BLaER1 treated with 17β-estradiol and CSF1 and Interleukin-3, amounts not matched to agents 10 nM and 100 nM (cell line): ENCODE measurements at regions not wholly inside any gene's neighbourhood (a gene's known extent, or its start where the extent isn't known, plus 50 kb on each side); places are given as distances from the start of the nearest gene placed in this dataset.

Source experiments
- H3K27ac ChIP-seq, 11 experiments: shearing (Covaris generic); formaldehyde crosslinking; 2 replicates each; pipeline ENCODE4 v1.8.1; 2022
- H3K27me3 ChIP-seq, 11 experiments: shearing (Covaris generic); formaldehyde crosslinking; 2 replicates each; pipeline ENCODE4 v1.8.1; 2022
- H3K36me3 ChIP-seq, 11 experiments: shearing (Covaris generic); formaldehyde crosslinking; 2 replicates each; pipeline ENCODE4 v1.8.1; 2022
- H3K4me1 ChIP-seq, 10 experiments: shearing (Covaris generic); formaldehyde crosslinking; 2 replicates each; pipeline ENCODE4 v1.8.1; 2022
- H3K4me2 ChIP-seq, 11 experiments: shearing (Covaris generic); formaldehyde crosslinking; 2 replicates each; pipeline ENCODE4 v1.8.1; 2022
- H3K4me3 ChIP-seq, 10 experiments: shearing (Covaris generic); formaldehyde crosslinking; 2 replicates each; pipeline ENCODE4 v1.8.1; 2022
- H3K9ac ChIP-seq, 11 experiments: shearing (Covaris generic); formaldehyde crosslinking; 2 replicates each; pipeline ENCODE4 v1.8.1; 2022
- H3K9me3 ChIP-seq, 11 experiments: shearing (Covaris generic); formaldehyde crosslinking; replicated peaks in 1 of 11; 2 replicates each; pipeline ENCODE4 v1.8.1; 2022
- H4K20me1 ChIP-seq, 11 experiments: shearing (Covaris generic); formaldehyde crosslinking; 2 replicates each; pipeline ENCODE4 v1.8.1; 2022
- Cebpa-rat ChIP-seq, 11 experiments: shearing (Covaris generic); IDR thresholded peaks; 2 replicates each; pipeline ENCODE4 v1.8.1; 2022

GRCh38 chr3:13236557-13237173 lies 163.4 kb upstream of the IQSEC1 start:
- Histone ChIP-seq H3K9me3 (no peaks in the 10 kb centered on the region), H3K36me3 (no peaks in the 10 kb centered on the region), H3K4me1 (peaks cover 50 to 100% (median 96%) of the 10 kb centered on the region in 10 experiments), H3K27me3 (peaks cover 0 to 6% (median 0%) of the 10 kb centered on the region in 11 experiments; a peak in 2 of 22 replicates), H3K27ac (peak overlapping the region in 7 of 11 experiments; percentile 61 to 83 (median 79); a peak in 10 of 22 replicates), H3K4me3 (no peak overlapping the region), H3K9ac (peak overlapping the region in 5 of 11 experiments; percentile 11 to 69 (median 57); a peak in 2 of 22 replicates), H4K20me1 (peaks cover 0 to 8% (median 0%) of the 10 kb centered on the region in 11 experiments; a peak in 1 of 22 replicates), H3K4me2 (peak overlapping the region in 9 of 11 experiments; percentile 85 to 99 (median 96); a peak in 19 of 22 replicates)
- no peak for TF ChIP-seq Cebpa-rat (IDR thresholded peaks at IDR 0.05)

DNA sequence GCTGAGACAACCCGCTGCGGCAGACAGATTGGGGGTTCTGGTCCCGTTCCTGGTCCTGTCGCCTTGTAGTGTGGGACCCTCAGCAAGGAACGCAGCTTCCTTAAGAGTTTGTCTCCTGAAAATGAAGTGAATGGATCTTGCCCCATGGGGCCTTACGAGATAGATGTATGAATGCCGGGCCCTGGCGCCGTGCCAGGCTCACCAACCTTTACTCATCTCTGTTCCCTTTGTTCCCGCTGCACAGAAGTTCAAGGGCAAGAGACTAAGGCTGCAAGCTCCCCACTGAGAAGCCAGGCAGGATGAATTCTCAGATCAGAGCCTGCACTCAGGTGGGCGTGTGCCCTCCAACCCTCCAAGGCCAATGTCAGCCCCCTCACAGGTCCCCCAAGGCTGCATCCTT lies 162.7 kb upstream of the IQSEC1 start:
- Histone ChIP-seq H3K4me1 (peaks cover 49 to 100% (median 96%) of the 10 kb centered on the region in 10 experiments), H3K9ac (peak overlapping the region in 8 of 11 experiments; percentile 51 to 69 (median 64); a peak in 11 of 22 replicates), H3K9me3 (no peaks in the 10 kb centered on the region), H3K27me3 (peaks cover 0 to 6% (median 0%) of the 10 kb centered on the region in 11 experiments; a peak in 2 of 22 replicates), H3K27ac (peak overlapping the region in 8 of 11 experiments; percentile 19 to 83 (median 79); a peak in 15 of 22 replicates), H3K36me3 (no peaks in the 10 kb centered on the region), H3K4me3 (peak overlapping the region in 3 of 10 experiments; percentile 19 to 62 (median 45); a peak in 4 of 20 replicates), H4K20me1 (peaks cover 0 to 8% (median 0%) of the 10 kb centered on the region in 11 experiments; a peak in 1 of 22 replicates), H3K4me2 (peak overlapping the region; percentile 85 to 99 (median 95))
- no peak for TF ChIP-seq Cebpa-rat (IDR thresholded peaks at IDR 0.05)

DNA sequence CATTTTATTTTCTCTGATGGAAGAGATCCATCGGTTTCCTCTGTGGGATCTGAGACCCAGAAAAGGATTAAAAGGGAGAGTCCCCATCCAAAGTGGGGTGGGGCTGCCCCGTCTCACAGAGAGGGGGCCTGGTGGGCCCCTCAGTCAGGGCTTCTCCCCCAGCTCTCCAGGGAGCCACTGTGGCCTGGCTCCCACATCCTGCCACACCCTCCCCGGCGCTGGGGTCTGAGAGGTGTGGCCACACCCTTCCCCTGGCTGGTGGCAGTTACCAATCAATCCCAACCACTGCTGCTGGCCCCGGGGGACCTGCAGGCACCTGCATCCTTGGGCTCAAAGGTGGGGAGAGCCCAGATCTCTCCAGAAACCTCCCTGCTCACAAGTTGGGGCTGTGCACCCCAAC lies 161.8 kb upstream of the IQSEC1 start:
- no peak for TF ChIP-seq Cebpa-rat (IDR thresholded peaks at IDR 0.05)
- peaks cover 49 to 100% (median 91%) of the 10 kb centered on the region in 10 experiments for H3K4me1 ChIP-seq
- H4K20me1 ChIP-seq: peaks cover 0 to 8% (median 0%) of the 10 kb centered on the region in 11 experiments; a peak in 1 of 22 replicates
- peak overlapping the region; percentile 85 to 99 (median 95) for H3K4me2 ChIP-seq
- peak overlapping the region in 9 of 11 experiments; percentile 51 to 69 (median 64); a peak in 16 of 22 replicates for H3K9ac ChIP-seq
- peaks cover 0 to 5% (median 0%) of the 10 kb centered on the region in 11 experiments; a peak in 1 of 22 replicates for H3K27me3 ChIP-seq
- no peaks in the 10 kb centered on the region for H3K36me3 ChIP-seq
- peak overlapping the region in 9 of 11 experiments; percentile 61 to 83 (median 79); a peak in 17 of 22 replicates for H3K27ac ChIP-seq
- no peaks in the 10 kb centered on the region for H3K9me3 ChIP-seq
- peak overlapping the region in 7 of 10 experiments; percentile 15 to 62 (median 31); a peak in 8 of 20 replicates for H3K4me3 ChIP-seq

- Histone ChIP-seq H3K36me3 (no peaks in the 10 kb centered on the region), H3K27ac (peak overlapping the region in 9 of 11 experiments; percentile 61 to 83 (median 79); a peak in 17 of 22 replicates), H3K4me3 (peak overlapping the region in 6 of 10 experiments; percentile 15 to 62 (median 38); a peak in 7 of 20 replicates), H3K27me3 (peaks cover 0 to 5% (median 0%) of the 10 kb centered on the region in 11 experiments; a peak in 1 of 22 replicates), H4K20me1 (peaks cover 0 to 8% (median 0%) of the 10 kb centered on the region in 11 experiments; a peak in 1 of 22 replicates), H3K9ac (peak overlapping the region in 9 of 11 experiments; percentile 51 to 69 (median 64); a peak in 16 of 22 replicates), H3K4me2 (peak overlapping the region; percentile 85 to 99 (median 95)), H3K9me3 (no peaks in the 10 kb centered on the region), H3K4me1 (peaks cover 49 to 99% (median 87%) of the 10 kb centered on the region in 10 experiments)
- no peak for TF ChIP-seq Cebpa-rat (IDR thresholded peaks at IDR 0.05)
Observed at GRCh38 chr3:13234666-13235065, 161.4 kb upstream of the IQSEC1 start.

DNA sequence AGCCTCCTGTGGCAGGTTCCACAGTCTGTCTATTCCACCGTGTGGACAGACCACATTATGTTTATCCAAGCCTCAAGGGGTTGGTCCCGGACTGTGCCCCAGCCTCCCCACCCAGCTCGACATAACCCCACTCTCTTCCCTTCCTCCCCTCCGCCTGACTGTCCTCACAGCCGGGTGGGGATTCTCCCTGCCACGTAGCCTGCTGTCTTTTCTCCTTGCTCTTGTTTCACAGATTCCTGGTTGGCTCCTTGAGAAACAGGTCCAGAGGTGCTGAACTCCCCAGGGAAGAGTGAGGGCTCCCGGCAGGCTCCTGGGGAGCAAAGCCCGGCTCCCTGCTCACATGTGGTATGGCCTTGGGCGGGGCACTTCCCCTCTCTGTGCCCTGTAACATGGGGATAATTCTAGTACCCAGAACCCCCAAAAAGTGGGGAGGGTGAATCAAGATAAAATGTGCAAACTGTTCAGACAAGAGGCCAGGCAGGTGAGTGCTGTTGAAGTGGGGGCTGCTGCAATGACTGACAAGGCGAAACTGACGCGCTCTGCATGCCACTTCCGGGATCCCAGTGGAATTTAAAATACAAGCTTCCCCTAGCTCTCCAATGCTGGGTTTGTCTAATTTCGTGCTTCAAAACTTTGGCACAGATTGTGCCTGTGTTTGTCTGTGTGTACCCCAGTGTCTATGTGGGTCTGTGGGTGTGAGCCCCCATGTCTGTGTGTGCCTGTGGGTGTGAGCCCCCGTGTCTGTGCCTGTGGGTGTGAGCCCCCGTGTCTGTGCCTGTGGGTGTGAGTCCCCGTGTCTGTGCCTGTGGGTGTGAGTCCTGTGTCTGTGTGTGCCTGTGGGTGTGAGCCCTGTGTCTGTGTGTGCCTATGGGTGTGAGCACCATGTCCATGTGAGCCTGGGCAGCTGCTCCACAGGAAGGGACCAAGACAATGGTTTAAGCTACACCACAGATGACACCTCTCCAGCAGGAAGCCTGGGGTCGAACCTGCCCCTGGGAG lies 160.6 kb upstream of the IQSEC1 start:
- no peak for TF ChIP-seq Cebpa-rat (IDR thresholded peaks at IDR 0.05)
- Histone ChIP-seq H3K4me3 (peak overlapping the region in 8 of 10 experiments; percentile 7 to 62 (median 36); a peak in 13 of 20 replicates), H3K9me3 (no peaks in the 10 kb centered on the region), H3K4me1 (peaks cover 49 to 97% (median 84%) of the 10 kb centered on the region in 10 experiments), H3K27ac (peak overlapping the region; percentile 41 to 83 (median 77); a peak in 20 of 22 replicates), H3K36me3 (no peaks in the 10 kb centered on the region), H3K4me2 (peak overlapping the region; percentile 85 to 99 (median 95)), H4K20me1 (peaks cover 0 to 8% (median 0%) of the 10 kb centered on the region in 11 experiments; a peak in 1 of 22 replicates), H3K27me3 (peaks cover 0 to 5% (median 0%) of the 10 kb centered on the region in 11 experiments; a peak in 1 of 22 replicates), H3K9ac (peak overlapping the region; percentile 39 to 69 (median 63); a peak in 21 of 22 replicates)

DNA sequence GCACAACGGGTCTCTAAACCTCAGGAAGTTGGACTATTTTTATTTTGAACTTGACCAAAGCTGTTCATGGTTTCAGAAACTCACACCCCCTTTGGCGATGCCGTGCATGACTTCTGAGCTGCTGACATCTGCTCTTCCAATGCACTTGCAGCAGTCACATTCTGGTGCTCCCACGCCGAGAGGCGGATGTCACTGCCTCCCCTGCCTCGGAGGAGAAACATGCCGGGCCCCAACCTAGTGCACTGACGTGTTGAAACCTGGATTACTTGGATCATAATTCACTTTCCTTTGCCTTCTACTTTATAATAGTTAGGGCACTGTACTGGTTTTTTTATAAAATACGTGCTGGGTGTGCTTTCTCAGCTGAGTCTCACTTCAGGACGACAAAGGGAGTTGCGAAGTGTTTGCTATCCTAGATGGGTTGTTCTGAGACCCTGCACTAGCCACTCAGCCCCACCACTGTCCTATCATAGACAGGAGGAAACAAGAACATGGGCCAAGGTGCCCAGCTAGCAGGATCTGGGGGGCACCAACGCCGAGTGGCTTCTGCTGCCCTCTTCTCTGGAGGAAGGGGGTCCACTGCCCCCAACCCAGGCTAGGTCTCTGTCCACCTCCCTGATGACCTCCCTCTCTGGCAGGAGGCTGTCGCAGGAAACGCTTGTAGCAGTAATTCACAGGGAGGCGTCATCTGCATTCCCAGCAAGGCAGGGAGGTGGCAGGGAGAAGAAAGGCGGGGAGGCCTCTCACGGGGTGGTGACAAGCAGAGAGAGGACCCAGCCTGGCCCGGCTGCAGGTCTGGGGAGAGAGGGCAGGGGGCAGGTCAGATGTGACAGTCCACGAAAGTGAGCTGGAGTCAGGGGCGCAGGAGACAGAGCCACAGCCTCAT lies 158.8 kb upstream of the IQSEC1 start:
- TF ChIP-seq Cebpa-rat (IDR thresholded peaks at IDR 0.05): no peak
- Histone ChIP-seq H3K9me3 (no peaks in the 10 kb centered on the region), H3K27ac (peak overlapping the region in 6 of 11 experiments; percentile 41 to 67 (median 48); a peak in 10 of 22 replicates), H3K27me3 (peaks cover 0 to 5% (median 0%) of the 10 kb centered on the region in 11 experiments; a peak in 1 of 22 replicates), H3K4me3 (peak overlapping the region in 1 of 10 experiments; percentile 9; a peak in 1 of 20 replicates), H3K36me3 (no peaks in the 10 kb centered on the region), H3K4me1 (peaks cover 62 to 97% (median 83%) of the 10 kb centered on the region in 10 experiments), H3K9ac (peak overlapping the region in 5 of 11 experiments; percentile 20 to 56 (median 50); a peak in 7 of 22 replicates), H3K4me2 (peak overlapping the region; percentile 85 to 99 (median 95)), H4K20me1 (peaks cover 0 to 8% (median 0%) of the 10 kb centered on the region in 11 experiments; a peak in 1 of 22 replicates)

DNA sequence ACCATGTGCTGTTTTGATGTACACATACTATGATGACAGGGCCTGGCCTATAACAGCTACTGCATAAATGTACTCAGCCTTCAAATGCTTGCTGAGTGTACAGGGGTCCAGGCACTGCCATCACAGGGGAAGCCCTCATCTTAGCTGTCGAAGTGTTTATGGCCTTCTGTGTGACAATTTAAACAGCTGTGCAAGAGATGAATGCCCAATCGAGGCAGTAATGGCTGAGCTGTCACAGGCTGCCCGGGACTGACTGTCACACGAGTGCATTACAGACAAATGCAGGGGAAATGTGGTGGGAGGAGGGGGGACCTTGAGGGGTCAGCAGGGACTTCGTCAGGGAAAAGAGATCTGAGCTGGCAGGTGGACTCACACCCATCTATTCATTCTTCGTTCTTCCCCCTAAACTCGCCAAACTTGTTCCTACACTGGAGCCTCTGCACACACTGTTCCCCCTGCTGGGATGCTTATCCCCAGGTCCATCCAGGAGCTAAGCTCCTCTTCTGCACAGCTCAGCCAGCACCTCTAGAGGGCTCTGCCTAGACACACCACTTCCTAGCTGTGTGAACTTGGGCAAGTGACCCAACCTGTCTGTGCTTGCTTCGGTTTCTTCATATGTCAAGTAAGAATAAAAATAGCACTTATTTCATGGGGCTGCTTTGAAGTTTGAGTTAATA lies 156.2 kb upstream of the IQSEC1 start:
- Histone ChIP-seq H3K4me2 (no peak overlapping the region), H4K20me1 (no peaks in the 10 kb centered on the region), H3K27me3 (no peaks in the 10 kb centered on the region), H3K27ac (no peak overlapping the region), H3K9me3 (no peaks in the 10 kb centered on the region), H3K36me3 (no peaks in the 10 kb centered on the region), H3K9ac (no peak overlapping the region), H3K4me3 (no peak overlapping the region), H3K4me1 (peaks cover 49 to 76% (median 64%) of the 10 kb centered on the region in 10 experiments)
- no peak for TF ChIP-seq Cebpa-rat (IDR thresholded peaks at IDR 0.05)
